A549 (cell line): ENCODE measurements at regions not wholly inside any gene's neighbourhood (a gene's known extent, or its start where the extent isn't known, plus 50 kb on each side); places are given as distances from the start of the nearest gene placed in this dataset.

Experiments
- ATAC-seq, 2 experiments: fragments of 200-7000 bp in 1 of 2; fragments of >200 bp in 1 of 2; cut with Nextera tagmentation in 1 of 2; cut with Tn5 transposase in 1 of 2; 3 replicates each; pipeline versions ENCODE4 v1.8.0 to v1.9.1; 2018 to 2020; ENCODE audit warnings: mild to moderate bottlenecking in 1 of 2, moderate library complexity in 1 of 2
- CTCF ChIA-PET: fragments of 300-600 bp; sonication (Branson Sonifier 250); formaldehyde crosslinking; extraction: SDS; loops from one replicate; lab custom pipeline; 2021; ENCODE audit warnings: antibody characterized with exemption, inconsistent platforms; lab: Yijun Ruan, JAX
- POLR2A ChIA-PET: fragments of 350-600 bp; formaldehyde crosslinking; extraction: SDS; loops from one replicate; lab custom pipeline; 2021; ENCODE audit warnings: antibody characterized with exemption, inconsistent platforms; lab: Yijun Ruan, JAX
- DNase-seq, 2 experiments: peaks; one replicate each; pipeline versions ENCODE4 v3.0.0 to v3.0.0-alpha.2; 2011 to 2016; ENCODE audit warnings: low read depth in 1 of 2, low spot score in 1 of 2
- FAIRE-seq: peaks from 2 replicates; lab custom pipeline; 2011; peaks lifted over from hg19 to GRCh38; lab: Jason Lieb, UNC
- H3K27ac ChIP-seq, 2 experiments: fragments of >200 bp; sonication (Bioruptor Twin); formaldehyde crosslinking; 3 replicates each; pipeline ENCODE4 v1.5.1; 2016 to 2017
- H3K4me1 ChIP-seq: fragments of >200 bp; sonication (Bioruptor Twin); formaldehyde crosslinking; 3 replicates; pipeline ENCODE4 v1.6.1; 2016
- H3K4me2 ChIP-seq: fragments of >200 bp; sonication (Bioruptor Twin); formaldehyde crosslinking; 3 replicates; pipeline ENCODE4 v1.6.1; 2016
- H3K4me3 ChIP-seq: fragments of >200 bp; sonication (Bioruptor Twin); formaldehyde crosslinking; 3 replicates; pipeline ENCODE4 v1.5.1; 2016
- H3K9me3 ChIP-seq: fragments of >200 bp; sonication (Bioruptor Twin); formaldehyde crosslinking; 3 replicates; pipeline ENCODE4 v1.6.1; 2016
- BHLHE40 ChIP-seq: IDR thresholded peaks from 2 replicates; pipeline ENCODE4 v1.6.1; 2012; ENCODE audit warnings: low read depth, low read length, inconsistent platforms
- CBX2 ChIP-seq: fragments of 200-600 bp; sonication (generic); IDR thresholded peaks from 2 replicates; pipeline ENCODE4 v1.6.1; 2016; ENCODE audit warnings: low read depth, mild to moderate bottlenecking, borderline replicate concordance
- CEBPB ChIP-seq, 2 experiments: fragments of >200 bp in 1 of 2; sonication (Bioruptor Twin) in 1 of 2; formaldehyde crosslinking in 1 of 2; IDR thresholded peaks; 2 replicates each; pipeline ENCODE4 v1.6.1; 2012 to 2016
- CHD2 ChIP-seq: fragments of 150-350 bp; IDR thresholded peaks from 2 replicates; pipeline ENCODE4 v1.6.1; 2014; ENCODE audit warnings: low read length; ENCODE audit not compliant: partially characterized antibody
- CHD4 ChIP-seq: fragments of 200-600 bp; sonication (generic); IDR thresholded peaks from 2 replicates; pipeline ENCODE4 v1.6.1; 2016; ENCODE audit warnings: antibody characterized with exemption, mild to moderate bottlenecking, borderline replicate concordance
- E2F6 ChIP-seq: IDR thresholded peaks from 2 replicates; pipeline ENCODE4 v1.6.1; 2012; ENCODE audit warnings: low read depth, borderline replicate concordance
- EHF ChIP-seq: fragments of 250-450 bp; sonication (Bioruptor Pico); IDR thresholded peaks from 2 replicates; pipeline ENCODE4 v1.5.0; 2020; ENCODE audit warnings: mild to moderate bottlenecking
- ESRRA ChIP-seq: fragments of 150-350 bp; IDR thresholded peaks from 2 replicates; pipeline ENCODE4 v1.6.1; 2014; ENCODE audit warnings: mild to moderate bottlenecking, low read length, borderline replicate concordance
- FOSB ChIP-seq: fragments of 250-450 bp; sonication (Bioruptor Pico); IDR thresholded peaks from 2 replicates; pipeline ENCODE4 v1.5.0; 2020; ENCODE audit warnings: mild to moderate bottlenecking, moderate library complexity
- FOXS1 ChIP-seq: fragments of 250-450 bp; sonication (Bioruptor Pico); IDR thresholded peaks from 2 replicates; pipeline ENCODE4 v1.5.0; 2020; ENCODE audit warnings: mild to moderate bottlenecking, moderate library complexity
- GATA3 ChIP-seq: IDR thresholded peaks from 2 replicates; pipeline ENCODE4 v1.6.1; 2012; ENCODE audit warnings: borderline replicate concordance
- HEYL ChIP-seq: fragments of 250-450 bp; sonication (Bioruptor Pico); IDR thresholded peaks from 2 replicates; pipeline ENCODE4 v1.8.0; 2021; ENCODE audit warnings: mild to moderate bottlenecking, moderate library complexity
- HOXA7 ChIP-seq: fragments of 250-450 bp; sonication (Bioruptor Pico); IDR thresholded peaks from 2 replicates; pipeline ENCODE4 v1.5.0; 2020; ENCODE audit warnings: mild to moderate bottlenecking, moderate library complexity
- HOXB13 ChIP-seq: fragments of 250-450 bp; sonication (Bioruptor Pico); IDR thresholded peaks from 2 replicates; pipeline ENCODE4 v1.5.0; 2020; ENCODE audit warnings: low read depth, mild to moderate bottlenecking, moderate library complexity
- HOXB5 ChIP-seq: fragments of 250-450 bp; sonication (Bioruptor Pico); IDR thresholded peaks from 2 replicates; pipeline ENCODE4 v1.5.0; 2020; ENCODE audit warnings: mild to moderate bottlenecking, moderate library complexity
- JUNB ChIP-seq: fragments of >200 bp; sonication (Bioruptor Twin); formaldehyde crosslinking; IDR thresholded peaks from 2 replicates; pipeline ENCODE4 v1.6.1; 2016
- KDM1A ChIP-seq: fragments of 200-600 bp; sonication (generic); IDR thresholded peaks from 2 replicates; pipeline ENCODE4 v1.6.1; 2016; ENCODE audit warnings: low read depth, mild to moderate bottlenecking
- MAFK ChIP-seq: fragments of 450-650 bp; IDR thresholded peaks from 2 replicates; pipeline ENCODE4 v1.6.1; 2014; ENCODE audit not compliant: partially characterized antibody
- MAX ChIP-seq: IDR thresholded peaks from 2 replicates; pipeline ENCODE4 v1.6.1; 2012
- MAZ ChIP-seq: fragments of 150-350 bp; IDR thresholded peaks from 2 replicates; pipeline ENCODE4 v1.6.1; 2014; ENCODE audit warnings: antibody characterized with exemption, low read depth, low read length, borderline replicate concordance
- MYC ChIP-seq: IDR thresholded peaks from 2 replicates; pipeline ENCODE4 v1.6.1; 2012; ENCODE audit warnings: mild to moderate bottlenecking, inconsistent platforms, low read length, improper control_type of control experiment, borderline replicate concordance
- NPAS2 ChIP-seq: fragments of 250-450 bp; sonication (Bioruptor Pico); IDR thresholded peaks from 2 replicates; pipeline ENCODE4 v1.8.0; 2022; ENCODE audit warnings: mild to moderate bottlenecking, moderate library complexity, borderline replicate concordance
- NR3C1 ChIP-seq: fragments of >200 bp; sonication (Bioruptor Twin); formaldehyde crosslinking; IDR thresholded peaks from 3 replicates; pipeline ENCODE4 v1.6.1; 2017
- PBX3 ChIP-seq: IDR thresholded peaks from 2 replicates; pipeline ENCODE4 v1.6.1; 2012
- POLR2A ChIP-seq: IDR thresholded peaks from 2 replicates; pipeline ENCODE4 v1.6.1; 2012; ENCODE audit warnings: mild to moderate bottlenecking, low read length
- RCOR1 ChIP-seq: fragments of 150-350 bp; IDR thresholded peaks from 2 replicates; pipeline ENCODE4 v1.6.1; 2014; ENCODE audit warnings: antibody characterized with exemption, low read length, low read depth
- SMC3 ChIP-seq: fragments of >200 bp; sonication (Bioruptor Twin); formaldehyde crosslinking; IDR thresholded peaks from 3 replicates; pipeline ENCODE4 v1.6.1; 2018; ENCODE audit warnings: inconsistent platforms
- SREBF2 ChIP-seq: fragments of 450-650 bp; IDR thresholded peaks from 2 replicates; pipeline ENCODE4 v1.6.1; 2014; ENCODE audit warnings: mild to moderate bottlenecking, moderate library complexity
- TFCP2L1 ChIP-seq: fragments of 250-450 bp; sonication (Bioruptor Pico); IDR thresholded peaks from 2 replicates; pipeline ENCODE4 v1.5.0; 2021; ENCODE audit warnings: mild to moderate bottlenecking
- ZFP36 ChIP-seq: fragments of 450-650 bp; IDR thresholded peaks from 2 replicates; pipeline ENCODE4 v1.6.1; 2014; ENCODE audit warnings: borderline replicate concordance; ENCODE audit not compliant: partially characterized antibody
- ZSCAN20 ChIP-seq: fragments of 250-450 bp; sonication (Bioruptor Pico); IDR thresholded peaks from 2 replicates; pipeline ENCODE4 v1.8.0; 2022; ENCODE audit warnings: mild to moderate bottlenecking, moderate library complexity
- WGBS: methylation state at CpG from one replicate; pipeline ENCODE4 v1.1.6; 2017; ENCODE audit errors: missing lambda C conversion rate; 5-methylcytosine and 5-hydroxymethylcytosine counted together
- TF ChIP-seq, protein P1 (sequence below): fragments of 200-600 bp; sonication (generic); IDR thresholded peaks from 2 replicates; pipeline ENCODE4 v1.6.1; 2016; ENCODE audit warnings: antibody characterized with exemption, mild to moderate bottlenecking, moderate library complexity
- TF ChIP-seq, protein P2 (sequence below): fragments of >200 bp; sonication (Bioruptor Twin); formaldehyde crosslinking; IDR thresholded peaks from 2 replicates; pipeline ENCODE4 v1.6.1; 2016

- no peak for ATAC-seq
- POLR2A ChIA-PET: no interaction called here
- Histone ChIP-seq H3K27ac (peak overlapping the region; percentile 73 to 82; a peak in 5 of 6 replicates), H3K4me1 (peaks cover 27% of the 10 kb centered on the region), H3K4me2 (0 out of 3 replicates have a peak overlapping the region, but pooled peaks have one; percentile 18), H3K4me3 (no peak overlapping the region), H3K9me3 (no peaks in the 10 kb centered on the region)
- CTCF ChIA-PET: interaction anchor here (1.8 kb wide), 1 partner anchor 59 kb away, joined by 6 read pairs; no protein-coding TSS in a partner anchor
- DNase-seq: no peak
- TF ChIP-seq RCOR1 (no peak), KDM1A (no peak), ZSCAN20 (no peak), ESRRA (no peak), HOXB13 (no peak), HEYL (CRISPR knock-in tag) (no peak), POLR2A (no peak)
- no peak for FAIRE-seq
- 93% methylated on average over 4 of the region's 4 CpGs for WGBS
Measured at GRCh38 chr2:217654168-217654567, 348.6 kb downstream of the TNS1 start.

GRCh38 chr2:217652761-217653639 is 349.8 kb downstream of the TNS1 start:
- Histone ChIP-seq H3K4me2 (peak overlapping the region; percentile 18), H3K9me3 (no peaks in the 10 kb centered on the region), H3K27ac (peak overlapping the region; percentile 73 to 82), H3K4me1 (peaks cover 27% of the 10 kb centered on the region), H3K4me3 (no peak overlapping the region)
- DNase-seq: peak; percentile 58 to 91
- ATAC-seq: peak; percentile 93 to 95
- no peak for FAIRE-seq
- ChIA-PET POLR2A (no interaction called here), CTCF (interaction anchor here (0.9 to 1.4 kb wide), 2 partner anchors 60 to 142 kb away, joined by 3 read pairs; no protein-coding TSS in a partner anchor)
- WGBS: 8% methylated on average over 7 of the region's 7 CpGs
- TF ChIP-seq BHLHE40: no peak
- TF ChIP-seq ZFP36: no peak
- no peak for TF ChIP-seq KDM1A
- no peak for TF ChIP-seq NPAS2 (CRISPR knock-in tag)
- no peak for TF ChIP-seq HOXB5
- TF ChIP-seq MAFK: peak; percentile 77
- TF ChIP-seq SMC3: no peak
- TF ChIP-seq, protein P1, sequence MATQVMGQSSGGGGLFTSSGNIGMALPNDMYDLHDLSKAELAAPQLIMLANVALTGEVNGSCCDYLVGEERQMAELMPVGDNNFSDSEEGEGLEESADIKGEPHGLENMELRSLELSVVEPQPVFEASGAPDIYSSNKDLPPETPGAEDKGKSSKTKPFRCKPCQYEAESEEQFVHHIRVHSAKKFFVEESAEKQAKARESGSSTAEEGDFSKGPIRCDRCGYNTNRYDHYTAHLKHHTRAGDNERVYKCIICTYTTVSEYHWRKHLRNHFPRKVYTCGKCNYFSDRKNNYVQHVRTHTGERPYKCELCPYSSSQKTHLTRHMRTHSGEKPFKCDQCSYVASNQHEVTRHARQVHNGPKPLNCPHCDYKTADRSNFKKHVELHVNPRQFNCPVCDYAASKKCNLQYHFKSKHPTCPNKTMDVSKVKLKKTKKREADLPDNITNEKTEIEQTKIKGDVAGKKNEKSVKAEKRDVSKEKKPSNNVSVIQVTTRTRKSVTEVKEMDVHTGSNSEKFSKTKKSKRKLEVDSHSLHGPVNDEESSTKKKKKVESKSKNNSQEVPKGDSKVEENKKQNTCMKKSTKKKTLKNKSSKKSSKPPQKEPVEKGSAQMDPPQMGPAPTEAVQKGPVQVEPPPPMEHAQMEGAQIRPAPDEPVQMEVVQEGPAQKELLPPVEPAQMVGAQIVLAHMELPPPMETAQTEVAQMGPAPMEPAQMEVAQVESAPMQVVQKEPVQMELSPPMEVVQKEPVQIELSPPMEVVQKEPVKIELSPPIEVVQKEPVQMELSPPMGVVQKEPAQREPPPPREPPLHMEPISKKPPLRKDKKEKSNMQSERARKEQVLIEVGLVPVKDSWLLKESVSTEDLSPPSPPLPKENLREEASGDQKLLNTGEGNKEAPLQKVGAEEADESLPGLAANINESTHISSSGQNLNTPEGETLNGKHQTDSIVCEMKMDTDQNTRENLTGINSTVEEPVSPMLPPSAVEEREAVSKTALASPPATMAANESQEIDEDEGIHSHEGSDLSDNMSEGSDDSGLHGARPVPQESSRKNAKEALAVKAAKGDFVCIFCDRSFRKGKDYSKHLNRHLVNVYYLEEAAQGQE: no peak
- peak; percentile 85 for TF ChIP-seq MAX
- TF ChIP-seq EHF (CRISPR knock-in tag): no peak
- no peak for TF ChIP-seq FOXS1 (CRISPR knock-in tag)
- TF ChIP-seq HOXB13: no peak
- TF ChIP-seq ESRRA: no peak
- no peak for TF ChIP-seq CHD2
- TF ChIP-seq HEYL (CRISPR knock-in tag): no peak
- TF ChIP-seq CEBPB (IDR thresholded peaks at IDR 0.05): no peak
- TF ChIP-seq CHD4: no peak
- TF ChIP-seq HOXA7 (CRISPR knock-in tag): no peak
- TF ChIP-seq MAZ: no peak
- TF ChIP-seq POLR2A: no peak
- TF ChIP-seq NR3C1: no peak
- TF ChIP-seq, protein P2, sequence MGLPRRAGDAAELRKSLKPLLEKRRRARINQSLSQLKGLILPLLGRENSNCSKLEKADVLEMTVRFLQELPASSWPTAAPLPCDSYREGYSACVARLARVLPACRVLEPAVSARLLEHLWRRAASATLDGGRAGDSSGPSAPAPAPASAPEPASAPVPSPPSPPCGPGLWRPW: no peak
- TF ChIP-seq CBX2: no peak
- no peak for TF ChIP-seq GATA3
- TF ChIP-seq PBX3: no peak
- TF ChIP-seq JUNB: no peak
- TF ChIP-seq TFCP2L1: no peak
- peak; percentile 61 for TF ChIP-seq E2F6
- no peak for TF ChIP-seq FOSB (CRISPR knock-in tag)
- TF ChIP-seq SREBF2: no peak
- TF ChIP-seq MYC: 0 out of 2 replicates have a peak, but pooled peaks have one; percentile 37
